ENCODE measurements at regions not wholly inside any gene's neighbourhood (a gene's known extent, or its start where the extent isn't known, plus 50 kb on each side); places are given as distances from the start of the nearest gene placed in this dataset.

DNA sequence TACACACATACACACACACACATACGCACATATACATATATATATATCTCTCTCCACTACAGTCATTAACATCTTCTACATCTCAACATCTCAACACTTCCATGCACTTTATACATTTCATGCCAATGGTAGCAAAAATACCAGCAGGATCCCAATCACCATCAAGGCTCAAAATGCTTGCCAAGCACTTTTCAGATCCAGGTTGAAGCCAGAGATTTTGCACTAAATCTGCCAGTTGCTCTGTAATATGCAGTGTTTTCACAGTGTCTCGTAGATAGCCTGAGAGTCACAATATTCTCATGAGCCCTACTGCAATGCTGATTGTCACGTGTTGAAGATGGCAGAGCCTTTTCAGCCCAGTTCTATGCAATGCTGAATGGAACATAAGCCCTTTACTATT, 1140.9 kb upstream of the C9orf72 start:
- H2BK5ac ChIP-seq (ENCODE audit: insufficient read length, low read length): no peak overlapping the region
- Mint-ChIP-seq H3K9me3 (no peaks in the 10 kb centered on the region), H3K36me3 (ENCODE audit: insufficient read depth in 1 of 3, low read depth in 3 of 3) (no peaks in the 10 kb centered on the region), H3K27ac (no peak overlapping the region), H3K4me3 (no peak overlapping the region), H3K27me3 (ENCODE audit: low read depth) (no peaks in the 10 kb centered on the region), H3K4me1 (no peaks in the 10 kb centered on the region)
- no peak overlapping the region for H3K4me2 ChIP-seq (ENCODE audit: insufficient read depth, insufficient read length, low read length)
- no peak overlapping the region for H4K5ac ChIP-seq (ENCODE audit: insufficient read length, low read depth, low read length)
- no peaks in the 10 kb centered on the region for H4K20me1 ChIP-seq (ENCODE audit: control insufficient read depth, insufficient read depth, insufficient read length)
- no peak overlapping the region for H3K27ac ChIP-seq (ENCODE audit: insufficient read length, low read depth, low read length)
- H3K56ac ChIP-seq (ENCODE audit: insufficient read length, low read depth, low read length): no peak overlapping the region
- H3T11ph ChIP-seq (ENCODE audit: low read length): no peak overlapping the region
- no peak overlapping the region for H2BK20ac ChIP-seq (ENCODE audit: low read depth, low read length, poor library complexity, severe bottlenecking)
- no peak overlapping the region for H3K23ac ChIP-seq (ENCODE audit: insufficient read length, low read depth, low read length)
- no peak overlapping the region for H2BK12ac ChIP-seq (ENCODE audit: insufficient read length, low read depth, low read length)
- H3K9me3 ChIP-seq (ENCODE audit: control insufficient read depth, low read depth, low read length): no peaks in the 10 kb centered on the region
- H3K4me1 ChIP-seq (ENCODE audit: insufficient read depth, low read length): no peaks in the 10 kb centered on the region
- H4K91ac ChIP-seq (ENCODE audit: insufficient read length, low read depth, low read length): no peak overlapping the region
- no peak overlapping the region for H3K14ac ChIP-seq (ENCODE audit: insufficient read depth, low read length)
- H3K23me2 ChIP-seq (ENCODE audit: insufficient read length, low read depth, low read length, poor library complexity, severe bottlenecking): no peaks in the 10 kb centered on the region
- no peak overlapping the region for H2AK5ac ChIP-seq (ENCODE audit: insufficient read length, low read length)
- H3K79me2 ChIP-seq (ENCODE audit: insufficient read depth, low read length): no peaks in the 10 kb centered on the region
- H2BK15ac ChIP-seq (ENCODE audit: low read depth, low read length): no peak overlapping the region
- no peaks in the 10 kb centered on the region for H3K79me1 ChIP-seq (ENCODE audit: insufficient read depth, low read depth, low read length, poor library complexity, severe bottlenecking)
- no CpG with 5 or more reads among the region's 3 CpGs for WGBS (ENCODE audit: extremely low coverage, insufficient read length, low lambda C conversion rate)
- DNase-seq: no peak
- H2BK120ac ChIP-seq (ENCODE audit: low read depth, low read length, poor library complexity, severe bottlenecking): no peak overlapping the region
- no peak overlapping the region for H3K9ac ChIP-seq (ENCODE audit: extremely low read depth, insufficient read length, low read length)
- no peak overlapping the region for H2AFZ ChIP-seq (ENCODE audit: low read length)
- H3K18ac ChIP-seq (ENCODE audit: insufficient read length, low read depth, low read length): no peak overlapping the region
- no peak overlapping the region for H4K8ac ChIP-seq (replicated peaks; ENCODE audit: insufficient read length, low read depth, low read length)
- TF ChIP-seq CTCF (conservative IDR thresholded peaks at IDR 0.05): no peak
- H3K27me3 ChIP-seq (ENCODE audit: insufficient read depth, low read length): no peaks in the 10 kb centered on the region
- no peak overlapping the region for H3K4ac ChIP-seq (ENCODE audit: low read depth, low read length)

Measured in H9 (cell line).